Spleen (tissue), 3 donors: ENCODE measurements at regions not wholly inside any gene's neighbourhood (a gene's known extent, or its start where the extent isn't known, plus 50 kb on each side); places are given as distances from the start of the nearest gene placed in this dataset.

Experiments
- POLR2A ChIP-seq, 3 donors: fragments of 450-650 bp; IDR thresholded peaks; one replicate each; pipeline ENCODE4 v1.5.1; 2017; ENCODE audit warnings: antibody characterized with exemption in 3 of 3, mild to moderate bottlenecking in 1 of 3
- POLR2AphosphoS5 ChIP-seq, 3 donors: sonication (generic); formaldehyde crosslinking; IDR thresholded peaks; one replicate each; pipeline ENCODE4 v1.5.1; 2017; ENCODE audit warnings: antibody characterized with exemption in 3 of 3

- TF ChIP-seq POLR2A (IDR thresholded peaks at IDR 0.05) (no peak), POLR2AphosphoS5 (IDR thresholded peaks at IDR 0.05) (no peak)
Observed at GRCh38 chr9:118606668-118607067, 762.6 kb downstream of the BRINP1 start.
